ENCODE measurements at regions not wholly inside any gene's neighbourhood (a gene's known extent, or its start where the extent isn't known, plus 50 kb on each side); places are given as distances from the start of the nearest gene placed in this dataset.
"Not testable (repeated sequence)": the region's sequence is repeated elsewhere in the genome, so short reads cannot be mapped to it uniquely, and the experiment has no call there.

DNA sequence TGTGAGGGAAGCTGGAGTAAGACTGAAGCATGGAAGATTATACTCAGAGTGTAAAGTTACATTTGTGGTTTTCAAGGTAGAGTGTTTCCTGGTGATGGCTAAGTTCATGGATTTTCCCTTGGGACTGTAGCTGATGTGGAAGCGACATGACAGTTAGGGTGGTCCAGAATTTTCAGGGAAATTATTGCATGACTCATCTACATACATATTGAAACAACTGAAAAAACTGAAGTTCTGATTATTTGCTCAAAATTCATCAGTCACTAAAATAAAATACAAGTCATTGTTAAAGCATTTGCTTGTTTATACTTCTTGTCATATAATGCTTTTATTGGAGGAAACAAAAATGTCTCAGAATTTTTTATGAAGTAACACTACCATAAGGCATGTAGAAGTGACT, 700.0 kb downstream of the RFPL4B start:
- Mint-ChIP-seq H3K27me3 (no peaks in the 10 kb centered on the region), H3K4me3 (no peak overlapping the region), H3K27ac (no peak overlapping the region), H3K4me1 (no peaks in the 10 kb centered on the region), H3K9me3 (peaks cover 5% of the 10 kb centered on the region), H3K36me3 (ENCODE audit: low read depth) (no peaks in the 10 kb centered on the region)
- DNase-seq (no peak), ATAC-seq (no peak)

DNA sequence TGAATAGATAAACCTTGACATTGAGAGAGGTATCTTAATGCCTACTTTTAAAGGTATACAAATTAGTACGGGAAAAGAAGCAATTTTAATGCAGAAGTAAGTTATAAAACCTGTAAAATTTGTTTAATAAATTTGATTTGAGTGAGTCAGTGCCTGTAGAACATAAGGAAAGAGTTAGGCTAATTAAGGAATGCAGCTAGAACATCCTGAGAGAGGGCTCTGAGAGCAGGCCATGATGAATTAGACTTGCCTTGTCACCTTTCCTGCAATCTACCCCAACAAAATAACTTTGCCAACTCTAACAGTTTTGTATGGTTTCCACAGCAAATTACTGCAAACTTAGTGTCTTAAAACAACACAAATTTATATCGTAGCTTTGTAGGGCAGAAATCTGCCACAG, 700.8 kb downstream of the RFPL4B start:
- DNase-seq (no peak), ATAC-seq (no peak)
- Mint-ChIP-seq H3K36me3 (ENCODE audit: low read depth) (no peaks in the 10 kb centered on the region), H3K4me3 (no peak overlapping the region), H3K4me1 (no peaks in the 10 kb centered on the region), H3K27me3 (no peaks in the 10 kb centered on the region), H3K9me3 (peaks cover 5% of the 10 kb centered on the region), H3K27ac (no peak overlapping the region)

DNA sequence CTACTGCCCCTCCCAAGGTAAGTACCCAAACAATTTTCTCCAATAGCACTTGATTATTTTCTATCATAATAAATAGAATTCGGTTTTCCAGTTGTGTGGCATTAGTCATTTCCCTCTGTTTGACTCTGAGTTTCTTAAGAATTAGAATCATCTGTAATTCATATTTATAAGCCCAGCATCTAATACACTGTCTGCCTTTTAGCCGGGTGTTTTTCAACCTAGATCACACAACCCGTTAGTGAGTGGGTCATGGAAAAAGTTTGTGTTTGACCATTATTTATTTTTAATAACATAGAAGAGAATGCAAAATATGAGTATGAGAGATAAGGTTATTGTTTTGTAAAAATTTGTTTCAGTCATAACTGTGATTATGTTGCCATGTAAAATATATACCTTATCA, 701.6 kb downstream of the RFPL4B start:
- DNase-seq, result no peak
- H3K27me3 Mint-ChIP-seq, result no peaks in the 10 kb centered on the region
- no peak overlapping the region for H3K27ac Mint-ChIP-seq
- no peaks in the 10 kb centered on the region for H3K36me3 Mint-ChIP-seq (ENCODE audit: low read depth)
- no peaks in the 10 kb centered on the region for H3K4me1 Mint-ChIP-seq
- no peak overlapping the region for H3K4me3 Mint-ChIP-seq
- ATAC-seq, result no peak
- peaks cover 5% of the 10 kb centered on the region for H3K9me3 Mint-ChIP-seq

DNA sequence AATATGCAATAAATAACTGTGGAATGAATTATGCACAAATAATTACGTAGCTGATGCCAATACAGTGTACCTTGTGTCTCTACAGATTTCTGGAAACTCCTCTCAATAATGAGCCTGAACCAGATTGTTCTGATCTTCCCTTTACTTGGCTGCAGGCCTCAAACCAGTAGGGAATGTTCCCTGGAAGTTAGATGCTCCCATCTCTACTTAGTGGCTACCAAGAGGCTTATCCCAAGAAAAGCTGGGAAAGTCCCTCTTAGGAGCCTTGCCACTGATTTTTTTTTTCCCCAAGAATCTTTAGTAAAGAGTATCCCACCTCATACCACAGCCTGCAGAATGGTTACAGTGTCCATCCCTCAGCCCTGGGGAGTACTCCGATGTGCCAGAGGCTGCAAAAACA, 702.1 kb downstream of the RFPL4B start:
- Mint-ChIP-seq H3K36me3 (ENCODE audit: low read depth) (no peaks in the 10 kb centered on the region), H3K9me3 (peaks cover 5% of the 10 kb centered on the region), H3K27me3 (no peaks in the 10 kb centered on the region), H3K4me1 (no peaks in the 10 kb centered on the region), H3K4me3 (no peak overlapping the region), H3K27ac (no peak overlapping the region)
- ATAC-seq, result no peak
- no peak for DNase-seq

DNA sequence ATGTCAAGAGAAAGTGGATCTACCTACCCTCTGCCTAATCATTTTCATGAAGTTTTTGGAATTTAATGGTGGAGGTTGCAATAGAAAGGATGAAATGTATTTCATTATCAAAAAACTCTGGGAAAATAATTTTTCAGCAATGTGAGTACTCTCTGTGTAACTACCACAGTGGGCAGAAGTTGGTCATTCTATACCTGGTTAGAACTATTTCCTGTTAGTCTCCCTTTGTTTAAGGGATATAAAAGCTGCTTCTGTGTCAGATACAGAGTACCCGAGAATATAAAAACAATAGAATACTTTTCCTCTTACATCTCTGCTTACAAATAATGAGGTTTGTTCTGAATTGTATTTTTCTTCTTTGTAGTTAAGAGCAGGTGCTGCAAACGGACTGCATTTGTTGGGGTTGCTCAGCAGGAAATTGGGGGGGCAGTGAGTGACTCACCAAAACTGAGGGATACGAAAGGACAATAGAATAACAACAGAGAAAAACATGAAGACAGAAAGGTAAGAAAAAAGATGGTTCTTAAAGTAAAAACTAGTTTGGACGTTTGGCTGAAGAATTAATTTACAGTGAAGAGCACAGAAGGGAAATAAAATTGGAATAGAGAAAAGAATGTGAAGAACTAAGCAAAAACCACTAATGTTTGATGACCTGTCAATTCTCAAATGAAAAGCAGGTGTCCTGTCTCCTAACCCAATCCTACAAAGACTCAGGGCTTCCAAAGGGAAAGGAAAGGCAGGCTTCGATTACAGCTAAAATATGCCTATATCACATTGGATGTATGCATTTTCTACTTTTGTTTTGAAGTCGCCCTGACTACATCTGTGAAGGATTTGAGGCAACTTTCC, 703.1 kb downstream of the RFPL4B start:
- no peak overlapping the region for H3K4me3 Mint-ChIP-seq
- peaks cover 4% of the 10 kb centered on the region for H3K9me3 Mint-ChIP-seq
- H3K4me1 Mint-ChIP-seq, result no peaks in the 10 kb centered on the region
- H3K27me3 Mint-ChIP-seq, result no peaks in the 10 kb centered on the region
- no peak for ATAC-seq
- no peak for DNase-seq
- H3K36me3 Mint-ChIP-seq (ENCODE audit: low read depth), result no peaks in the 10 kb centered on the region
- H3K27ac Mint-ChIP-seq, result no peak overlapping the region

DNA sequence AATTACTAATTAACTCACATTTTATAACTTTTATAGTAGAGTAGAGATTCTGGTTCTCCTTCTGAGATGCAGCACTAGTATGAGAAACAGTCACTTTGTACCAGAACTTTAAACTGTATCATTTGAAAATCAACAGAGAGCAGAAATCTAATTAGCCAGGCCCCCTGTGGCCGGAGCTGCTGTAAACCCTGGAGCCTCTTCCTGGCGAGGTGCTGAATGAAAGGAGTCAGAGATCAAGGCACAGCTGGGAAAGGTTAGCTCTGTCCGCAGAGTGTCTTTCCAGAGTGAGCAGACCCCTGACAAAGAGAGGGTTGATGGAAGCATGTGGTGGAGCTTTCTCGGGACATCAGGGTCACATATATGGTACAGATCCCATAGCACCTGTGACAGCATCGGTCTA, 703.8 kb downstream of the RFPL4B start:
- ATAC-seq (no peak), DNase-seq (no peak)
- no peaks in the 10 kb centered on the region for H3K27me3 Mint-ChIP-seq
- H3K36me3 Mint-ChIP-seq (ENCODE audit: low read depth), result no peaks in the 10 kb centered on the region
- peaks cover 3% of the 10 kb centered on the region for H3K9me3 Mint-ChIP-seq
- no peak overlapping the region for H3K4me3 Mint-ChIP-seq
- no peaks in the 10 kb centered on the region for H3K4me1 Mint-ChIP-seq
- H3K27ac Mint-ChIP-seq, result no peak overlapping the region

DNA sequence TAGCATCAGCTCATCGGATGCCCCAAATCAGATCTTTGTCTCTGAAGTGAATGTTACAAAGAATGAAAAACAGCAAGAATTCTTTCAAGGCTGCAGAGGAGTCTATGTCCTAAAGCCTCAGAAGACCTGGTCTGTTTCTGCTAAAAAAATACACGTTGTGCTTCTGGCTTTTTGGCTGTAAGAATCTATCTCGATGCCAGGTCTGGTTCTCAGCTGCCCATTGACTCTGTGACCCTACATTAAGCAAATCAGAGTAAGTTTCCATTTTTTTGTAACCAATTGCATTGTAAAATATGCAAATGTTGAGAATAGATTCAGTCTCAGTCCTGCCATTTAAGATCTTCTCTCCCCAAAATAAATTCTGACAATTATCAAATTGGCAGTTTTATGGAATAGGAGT, 705.4 kb downstream of the RFPL4B start:
- ATAC-seq (no peak), DNase-seq (no peak)
- H3K36me3 Mint-ChIP-seq (ENCODE audit: low read depth), result no peaks in the 10 kb centered on the region
- peaks cover 4% of the 10 kb centered on the region for H3K9me3 Mint-ChIP-seq
- H3K27ac Mint-ChIP-seq, result no peak overlapping the region
- H3K4me3 Mint-ChIP-seq, result no peak overlapping the region
- no peaks in the 10 kb centered on the region for H3K27me3 Mint-ChIP-seq
- no peaks in the 10 kb centered on the region for H3K4me1 Mint-ChIP-seq

DNA sequence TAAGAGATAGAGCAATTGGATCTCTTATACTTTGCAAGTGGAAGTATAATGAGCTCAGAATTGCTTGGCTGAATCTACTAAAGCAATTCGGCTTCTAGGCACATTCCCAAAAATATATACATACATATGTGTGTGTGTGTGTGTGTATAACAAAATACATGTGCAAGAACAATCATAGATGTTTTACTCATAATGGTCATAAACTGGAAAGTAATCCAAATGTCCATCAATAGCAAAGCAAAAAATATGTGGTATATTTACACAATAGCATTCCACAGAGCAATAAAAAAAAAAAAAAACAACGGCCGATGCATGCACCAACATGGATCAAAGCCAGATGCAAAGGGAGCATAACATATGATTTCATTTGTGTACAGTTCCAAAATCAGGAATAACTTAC, 707.9 kb downstream of the RFPL4B start:
- no peak for ATAC-seq
- H3K4me1 Mint-ChIP-seq, result no peaks in the 10 kb centered on the region
- no peaks in the 10 kb centered on the region for H3K27me3 Mint-ChIP-seq
- no peak overlapping the region for H3K27ac Mint-ChIP-seq
- DNase-seq, result no peak
- no peak overlapping the region for H3K4me3 Mint-ChIP-seq
- peaks cover 4% of the 10 kb centered on the region for H3K9me3 Mint-ChIP-seq
- no peaks in the 10 kb centered on the region for H3K36me3 Mint-ChIP-seq (ENCODE audit: low read depth)

DNA sequence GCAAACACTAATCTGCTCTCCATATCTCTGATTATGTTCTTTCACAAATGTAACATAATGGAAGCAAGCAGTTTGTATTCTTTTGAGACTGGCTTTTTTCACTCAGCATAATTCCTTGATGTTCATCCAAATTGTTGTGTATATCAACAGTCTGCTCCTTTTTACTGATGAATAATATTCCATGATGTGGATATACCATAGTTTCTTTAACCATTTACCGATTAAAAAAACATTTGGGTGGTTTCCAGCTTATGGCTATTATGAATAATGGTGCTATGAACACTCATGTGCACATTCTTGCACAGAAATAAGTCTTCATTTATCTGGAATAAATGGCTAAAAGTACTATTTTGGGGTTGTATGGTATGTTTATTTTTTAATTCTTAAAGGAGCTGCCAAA, 708.9 kb downstream of the RFPL4B start:
- Mint-ChIP-seq H3K4me1 (no peaks in the 10 kb centered on the region), H3K9me3 (peaks cover 4% of the 10 kb centered on the region), H3K36me3 (ENCODE audit: low read depth) (no peaks in the 10 kb centered on the region), H3K27me3 (no peaks in the 10 kb centered on the region), H3K4me3 (no peak overlapping the region), H3K27ac (no peak overlapping the region)
- ATAC-seq (no peak), DNase-seq (no peak)

DNA sequence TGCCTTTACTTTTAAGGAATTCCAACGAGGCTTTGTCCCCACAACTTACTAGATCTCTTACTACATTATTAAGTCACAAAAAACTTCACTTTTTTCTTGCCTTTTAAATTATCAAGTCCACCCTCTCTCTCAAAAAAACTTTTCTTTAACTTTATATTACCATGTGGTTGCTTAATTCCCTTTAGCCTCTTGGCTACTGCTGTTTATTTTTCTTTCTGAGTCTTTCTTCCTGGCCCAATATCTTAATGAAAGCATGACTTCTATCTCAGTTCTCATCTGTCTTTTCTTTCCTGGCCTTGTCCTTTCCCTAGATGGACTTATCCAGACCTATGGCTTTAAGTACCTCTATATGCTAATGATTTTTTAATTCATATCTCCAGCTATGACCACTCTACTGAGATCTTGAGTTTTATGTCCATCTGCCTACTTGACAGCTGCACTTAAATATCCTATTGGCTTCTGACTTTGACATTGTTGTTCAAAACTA, 710.5 kb downstream of the RFPL4B start:
- no peak overlapping the region for H3K27ac Mint-ChIP-seq

DNA sequence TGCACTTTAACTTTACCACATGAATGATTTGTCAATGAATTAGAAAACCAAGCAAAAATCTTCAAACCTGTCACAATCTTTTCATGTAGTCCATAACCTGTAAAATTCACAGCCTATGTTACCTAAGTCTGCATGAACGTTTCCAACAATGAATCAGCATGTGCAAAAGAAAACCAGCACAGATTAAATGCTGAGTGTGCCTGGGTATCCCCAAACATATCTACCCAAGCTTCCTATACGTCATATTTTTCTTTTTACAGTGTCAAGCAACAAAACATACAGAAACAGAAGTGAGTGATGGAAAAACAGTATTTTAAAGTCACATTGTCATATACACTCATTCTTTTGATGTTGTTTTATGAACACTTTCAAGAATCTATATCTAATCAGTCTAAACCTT, 713.5 kb downstream of the RFPL4B start:
- H3K4me1 Mint-ChIP-seq, result no peaks in the 10 kb centered on the region
- no peak overlapping the region for H3K27ac Mint-ChIP-seq
- peaks cover 4% of the 10 kb centered on the region for H3K9me3 Mint-ChIP-seq
- no peaks in the 10 kb centered on the region for H3K27me3 Mint-ChIP-seq
- H3K36me3 Mint-ChIP-seq (ENCODE audit: low read depth), result no peaks in the 10 kb centered on the region
- H3K4me3 Mint-ChIP-seq, result no peak overlapping the region
- ATAC-seq, result no peak
- no peak for DNase-seq

More for the DNA sequence above, 710.5 kb downstream of the RFPL4B start:
- Mint-ChIP-seq H3K4me3 (no peak overlapping the region), H3K4me1 (no peaks in the 10 kb centered on the region), H3K36me3 (ENCODE audit: low read depth) (no peaks in the 10 kb centered on the region), H3K9me3 (peaks cover 4% of the 10 kb centered on the region), H3K27me3 (no peaks in the 10 kb centered on the region)
- ATAC-seq (no peak), DNase-seq (no peak)

DNA sequence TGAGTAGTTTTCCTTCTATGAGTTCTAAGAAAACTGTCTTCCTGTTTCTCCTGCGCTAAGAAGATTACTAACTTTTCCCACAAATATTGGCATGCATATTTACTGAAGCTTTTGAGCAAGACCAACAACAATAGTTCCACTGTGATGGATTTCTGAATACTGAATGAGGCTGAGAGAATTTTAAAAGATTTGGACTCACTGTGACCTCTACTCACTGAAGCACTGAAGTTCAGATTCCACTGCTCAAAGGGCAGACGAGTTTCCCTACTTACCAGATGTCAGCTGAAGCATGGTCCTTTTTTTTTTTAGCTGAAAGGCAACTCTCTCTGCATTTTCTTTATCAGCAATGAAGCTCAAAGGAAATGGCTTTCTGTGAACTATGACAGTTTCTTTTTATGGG, 718.5 kb downstream of the RFPL4B start:
- no peaks in the 10 kb centered on the region for H3K36me3 Mint-ChIP-seq (ENCODE audit: low read depth)
- no peak for DNase-seq
- peaks cover 8% of the 10 kb centered on the region for H3K9me3 Mint-ChIP-seq
- H3K4me3 Mint-ChIP-seq, result no peak overlapping the region
- ATAC-seq, result no peak
- no peak overlapping the region for H3K27ac Mint-ChIP-seq
- no peaks in the 10 kb centered on the region for H3K27me3 Mint-ChIP-seq
- H3K4me1 Mint-ChIP-seq, result no peaks in the 10 kb centered on the region

DNA sequence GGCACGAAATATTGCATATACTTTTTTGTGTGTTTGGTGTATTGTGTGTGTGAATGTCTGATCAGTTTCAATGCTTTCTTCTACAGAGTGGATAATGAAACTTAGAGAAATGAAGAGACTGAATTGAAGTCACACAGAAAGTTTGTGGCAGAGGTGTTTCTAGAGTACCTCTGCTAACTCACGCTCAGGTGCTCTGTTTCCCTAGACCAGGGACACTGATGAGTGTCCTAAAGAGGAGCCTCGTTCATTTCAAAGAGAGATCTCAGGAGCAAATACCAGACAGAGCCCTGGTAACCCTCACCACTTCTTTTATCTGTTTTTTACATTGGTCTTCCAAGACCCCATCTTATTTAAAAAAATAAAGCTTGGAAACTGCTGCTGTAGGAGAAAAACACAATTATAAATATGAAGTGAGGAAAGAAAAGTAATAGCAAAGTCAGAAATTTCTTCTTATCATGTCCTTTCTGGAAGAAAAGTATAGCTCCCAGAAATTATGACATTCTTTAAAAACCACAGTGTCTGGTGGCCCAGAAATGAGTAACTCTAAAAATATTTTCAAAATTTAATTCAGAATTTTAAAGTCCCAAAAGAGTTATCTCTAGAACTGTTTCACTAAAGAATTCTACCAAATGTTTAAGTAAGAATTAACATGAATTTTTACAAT, 720.6 kb downstream of the RFPL4B start:
- DNase-seq (no peak), ATAC-seq (no peak)
- no peaks in the 10 kb centered on the region for H3K4me1 Mint-ChIP-seq
- no peak overlapping the region for H3K4me3 Mint-ChIP-seq
- H3K27ac Mint-ChIP-seq, result no peak overlapping the region
- H3K9me3 Mint-ChIP-seq, result peaks cover 10% of the 10 kb centered on the region
- H3K27me3 Mint-ChIP-seq, result no peaks in the 10 kb centered on the region
- no peaks in the 10 kb centered on the region for H3K36me3 Mint-ChIP-seq (ENCODE audit: low read depth)

DNA sequence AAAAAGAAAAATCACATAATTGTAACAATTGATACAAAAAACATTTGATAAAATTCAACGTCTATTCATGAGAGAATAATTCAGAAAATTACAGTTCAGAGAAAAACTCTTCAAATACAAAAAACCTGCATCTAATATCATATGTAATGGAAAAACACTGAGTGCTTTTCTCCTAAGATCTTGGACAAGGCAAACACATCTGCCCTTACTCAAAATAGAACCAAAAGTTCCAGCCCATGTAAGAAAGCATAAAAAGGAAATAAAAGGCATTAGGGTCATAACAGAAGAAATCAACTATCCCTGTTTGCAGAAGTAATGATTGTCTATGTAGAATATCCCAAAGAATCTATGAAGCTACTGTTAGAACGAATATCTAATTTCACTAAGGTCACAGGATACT, 721.4 kb downstream of the RFPL4B start:
- Mint-ChIP-seq H3K36me3 (ENCODE audit: low read depth) (no peaks in the 10 kb centered on the region), H3K4me1 (no peaks in the 10 kb centered on the region), H3K27ac (no peak overlapping the region), H3K4me3 (no peak overlapping the region), H3K9me3 (peaks cover 10% of the 10 kb centered on the region), H3K27me3 (no peaks in the 10 kb centered on the region)
- ATAC-seq (no peak), DNase-seq (no peak)

DNA sequence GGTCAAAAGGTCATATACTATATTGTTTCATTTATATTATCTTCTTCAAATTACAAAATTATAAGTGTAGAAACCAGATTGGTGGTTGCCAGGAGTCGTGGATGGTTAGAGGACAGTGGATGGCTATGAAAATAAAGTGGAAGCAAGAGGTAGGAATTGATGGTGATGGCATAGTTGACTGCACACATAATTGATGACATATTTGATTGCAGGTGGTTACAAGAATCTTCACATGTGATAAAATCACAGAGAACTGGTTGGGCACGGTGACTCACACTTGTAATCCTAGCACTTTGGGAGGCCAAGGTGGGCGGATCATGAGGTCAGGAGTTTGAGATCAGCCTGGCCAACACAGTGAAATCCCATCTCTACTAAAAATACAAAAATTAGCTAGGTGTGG, 723.6 kb downstream of the RFPL4B start:
- H3K36me3 Mint-ChIP-seq (ENCODE audit: low read depth); DNase-seq; H3K4me1 Mint-ChIP-seq; H3K9me3 Mint-ChIP-seq; H3K27me3 Mint-ChIP-seq; H3K4me3 Mint-ChIP-seq; H3K27ac Mint-ChIP-seq; ATAC-seq: not testable (repeated sequence)
